ENCODE measurements at regions not wholly inside any gene's neighbourhood (a gene's known extent, or its start where the extent isn't known, plus 50 kb on each side); places are given as distances from the start of the nearest gene placed in this dataset.

DNA sequence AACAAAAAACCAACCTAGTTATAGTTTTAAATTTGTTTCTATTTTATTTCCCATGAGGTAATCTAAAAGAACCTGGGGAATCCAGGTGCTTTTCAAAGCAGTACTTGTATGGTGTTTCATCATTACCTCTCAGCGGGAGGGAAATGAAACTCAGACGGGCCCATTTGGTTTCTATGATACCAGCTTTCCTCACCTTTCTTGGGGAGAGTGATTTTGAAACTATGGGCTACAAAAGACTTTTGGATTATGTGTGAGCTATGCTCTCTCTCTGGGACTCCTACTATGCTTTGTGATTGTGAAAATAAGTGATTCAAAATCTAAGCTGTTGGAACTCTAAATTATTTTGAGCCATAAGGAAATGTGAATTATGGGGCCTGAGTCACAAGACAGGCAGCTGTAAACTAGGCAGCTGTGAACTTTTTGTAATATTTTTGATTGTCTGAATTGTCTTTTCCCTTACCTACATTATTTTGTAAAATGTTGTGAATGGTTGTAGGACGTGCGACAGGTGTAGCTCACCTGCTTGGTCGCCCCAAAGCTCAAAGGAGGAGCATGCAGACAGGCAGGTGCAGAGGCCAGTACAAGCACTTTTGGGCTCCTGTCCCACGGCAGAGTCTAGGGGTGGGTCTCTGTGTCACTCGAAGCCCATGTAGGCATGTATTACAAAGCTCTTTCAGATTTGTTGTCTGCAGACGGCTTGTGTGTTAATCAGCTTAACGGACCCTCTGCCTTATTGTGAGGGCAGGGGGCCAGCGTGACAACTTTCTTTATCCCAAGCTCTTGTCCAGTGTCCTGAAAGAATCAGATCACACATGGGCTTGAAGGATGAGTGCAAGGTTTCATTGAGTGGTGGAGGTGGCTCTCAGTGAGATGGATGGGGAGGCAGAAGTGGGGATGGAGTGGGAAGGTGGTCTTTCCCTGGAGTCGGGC, 64.8 kb upstream of the BACH1 start:
- Histone ChIP-seq H3K9me3 (no peaks in the 10 kb centered on the region), H3K4me3 (no peak overlapping the region), H3K36me3 (no peaks in the 10 kb centered on the region), H3K27me3 (no peaks in the 10 kb centered on the region), H3K27ac (no peak overlapping the region), H3K4me1 (no peaks in the 10 kb centered on the region)
- TF ChIP-seq, protein P1, sequence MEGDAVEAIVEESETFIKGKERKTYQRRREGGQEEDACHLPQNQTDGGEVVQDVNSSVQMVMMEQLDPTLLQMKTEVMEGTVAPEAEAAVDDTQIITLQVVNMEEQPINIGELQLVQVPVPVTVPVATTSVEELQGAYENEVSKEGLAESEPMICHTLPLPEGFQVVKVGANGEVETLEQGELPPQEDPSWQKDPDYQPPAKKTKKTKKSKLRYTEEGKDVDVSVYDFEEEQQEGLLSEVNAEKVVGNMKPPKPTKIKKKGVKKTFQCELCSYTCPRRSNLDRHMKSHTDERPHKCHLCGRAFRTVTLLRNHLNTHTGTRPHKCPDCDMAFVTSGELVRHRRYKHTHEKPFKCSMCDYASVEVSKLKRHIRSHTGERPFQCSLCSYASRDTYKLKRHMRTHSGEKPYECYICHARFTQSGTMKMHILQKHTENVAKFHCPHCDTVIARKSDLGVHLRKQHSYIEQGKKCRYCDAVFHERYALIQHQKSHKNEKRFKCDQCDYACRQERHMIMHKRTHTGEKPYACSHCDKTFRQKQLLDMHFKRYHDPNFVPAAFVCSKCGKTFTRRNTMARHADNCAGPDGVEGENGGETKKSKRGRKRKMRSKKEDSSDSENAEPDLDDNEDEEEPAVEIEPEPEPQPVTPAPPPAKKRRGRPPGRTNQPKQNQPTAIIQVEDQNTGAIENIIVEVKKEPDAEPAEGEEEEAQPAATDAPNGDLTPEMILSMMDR (IDR thresholded peaks at IDR 0.05) = no peak
- no peak for TF ChIP-seq POLR2A (IDR thresholded peaks at IDR 0.05)
- intact Hi-C loops (cut with DNase I; ENCODE audit: low total_unique reads) = no loop called here
- DNase-seq = no peak

DNA sequence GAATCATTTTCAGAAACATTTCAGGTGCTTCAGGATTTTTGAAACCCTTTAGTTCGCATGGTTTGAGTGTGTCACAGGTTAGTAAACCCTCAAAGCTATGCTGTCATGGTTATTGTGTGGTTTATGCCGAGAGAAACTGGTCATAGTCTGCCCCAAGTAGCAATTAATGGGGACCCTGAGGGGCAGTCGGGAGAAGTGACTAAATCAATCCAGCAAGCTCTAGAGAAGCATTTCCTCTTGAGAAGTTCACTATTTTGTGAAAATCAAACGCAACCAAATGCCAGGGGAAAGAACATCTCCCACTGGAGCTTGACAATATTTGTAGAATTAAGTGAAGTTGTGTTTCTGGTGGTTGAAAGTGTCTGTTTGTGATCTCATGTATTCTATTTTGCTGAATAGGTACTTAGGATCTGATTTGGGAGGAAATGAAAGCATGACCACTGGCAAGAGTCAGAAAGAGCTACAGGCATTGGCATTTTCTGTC, 63.0 kb upstream of the BACH1 start:
- no peaks in the 10 kb centered on the region for H3K36me3 ChIP-seq
- intact Hi-C loops (cut with DNase I; ENCODE audit: low total_unique reads) = no loop called here
- no peaks in the 10 kb centered on the region for H3K4me1 ChIP-seq
- H3K27ac ChIP-seq = no peak overlapping the region
- TF ChIP-seq POLR2A (IDR thresholded peaks at IDR 0.05) = no peak
- H3K9me3 ChIP-seq = no peaks in the 10 kb centered on the region
- no peak overlapping the region for H3K4me3 ChIP-seq
- no peaks in the 10 kb centered on the region for H3K27me3 ChIP-seq
- DNase-seq = no peak

- Histone ChIP-seq H3K4me3 (no peak overlapping the region), H3K4me1 (no peaks in the 10 kb centered on the region), H3K36me3 (no peaks in the 10 kb centered on the region), H3K27me3 (no peaks in the 10 kb centered on the region), H3K27ac (no peak overlapping the region), H3K9me3 (no peaks in the 10 kb centered on the region)
- intact Hi-C loops (cut with DNase I; ENCODE audit: low total_unique reads) = no loop called here
- DNase-seq = no peak
- TF ChIP-seq, protein P1 (IDR thresholded peaks at IDR 0.05) = no peak
- no peak for TF ChIP-seq POLR2A (IDR thresholded peaks at IDR 0.05)
Measured at GRCh38 chr21:29236201-29236600, 62.5 kb upstream of the BACH1 start.

GRCh38 chr21:29237110-29238052, 61.3 kb upstream of the BACH1 start:
- peak in 1 of 2 donors; percentile 22 for DNase-seq
- Histone ChIP-seq H3K9me3 (no peaks in the 10 kb centered on the region), H3K4me1 (no peaks in the 10 kb centered on the region), H3K27me3 (no peaks in the 10 kb centered on the region), H3K4me3 (no peak overlapping the region), H3K27ac (no peak overlapping the region), H3K36me3 (no peaks in the 10 kb centered on the region)
- TF ChIP-seq POLR2A (IDR thresholded peaks at IDR 0.05) = no peak
- TF ChIP-seq, protein P1 (IDR thresholded peaks at IDR 0.05) = no peak
- intact Hi-C loops (cut with DNase I; ENCODE audit: low total_unique reads) = no loop called here

DNA sequence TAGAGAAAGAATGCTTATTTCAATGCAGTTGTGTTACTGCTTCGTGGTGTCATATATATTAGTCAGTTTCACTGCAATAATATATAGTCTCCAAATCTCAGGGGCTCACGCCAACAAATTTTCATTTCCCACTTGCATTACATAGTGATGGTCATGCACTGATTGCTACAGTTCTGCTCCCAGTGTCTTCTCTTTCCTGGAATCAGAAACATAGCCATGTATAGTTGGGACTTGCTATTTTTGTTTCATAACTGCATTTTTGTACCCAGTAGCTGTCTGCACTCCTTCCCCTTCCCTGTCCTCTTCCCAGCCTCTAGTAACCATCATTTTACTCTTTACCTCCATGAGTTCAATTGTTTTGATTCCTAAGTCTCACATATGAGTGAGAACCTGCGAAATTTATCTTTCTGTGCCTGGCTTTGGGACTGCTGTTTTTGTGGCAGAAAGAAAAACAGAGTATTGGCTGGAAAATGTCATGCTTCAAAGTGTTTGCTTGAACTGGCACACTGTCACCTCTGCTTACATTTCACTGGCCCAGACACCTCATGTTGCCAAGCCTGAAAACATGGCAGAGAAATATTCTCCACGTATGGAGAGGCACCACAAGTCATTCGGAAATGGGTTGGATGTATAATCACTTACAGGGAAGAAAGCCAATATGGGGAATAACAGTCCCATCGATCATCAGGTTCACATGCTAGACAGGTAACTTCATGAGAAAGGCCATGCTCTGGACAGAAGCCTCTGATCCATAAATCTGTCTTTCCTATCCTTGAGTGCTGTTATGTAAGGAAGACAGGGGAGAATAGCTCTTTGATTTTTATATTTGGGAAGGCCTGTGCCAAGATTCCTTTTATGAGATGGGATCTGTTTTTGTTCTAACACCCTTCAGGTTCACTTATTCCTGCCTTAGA, 60.4 kb upstream of the BACH1 start:
- Histone ChIP-seq H3K4me1 (no peaks in the 10 kb centered on the region), H3K9me3 (no peaks in the 10 kb centered on the region), H3K4me3 (no peak overlapping the region), H3K27ac (peak overlapping the region in 1 of 2 donors; percentile 25), H3K36me3 (no peaks in the 10 kb centered on the region), H3K27me3 (no peaks in the 10 kb centered on the region)
- no peak for DNase-seq
- intact Hi-C loops (cut with DNase I; ENCODE audit: low total_unique reads) = no loop called here
- no peak for TF ChIP-seq POLR2A (IDR thresholded peaks at IDR 0.05)
- TF ChIP-seq, protein P1 (IDR thresholded peaks at IDR 0.05) = no peak

Measured in uterus (tissue), 3 donors.